MM.1S (cell line): ENCODE measurements at regions not wholly inside any gene's neighbourhood (a gene's known extent, or its start where the extent isn't known, plus 50 kb on each side); places are given as distances from the start of the nearest gene placed in this dataset.

Source experiments
- CTCF ChIP-seq: fragments of 300-600 bp; sonication (generic); IDR thresholded peaks from 2 replicates; pipeline ENCODE4 v1.5.1; 2016; ENCODE audit warnings: antibody characterized with exemption, low read length, mixed read lengths
- EZH2 ChIP-seq: fragments of 300-600 bp; sonication (generic); optimal IDR thresholded peaks from 2 replicates; pipeline ENCODE3; 2017; ENCODE audit warnings: low read depth, mild to moderate bottlenecking, antibody characterized with exemption, low read length, mixed read lengths
- EZH2phosphoT487 ChIP-seq: fragments of 300-600 bp; sonication (generic); IDR thresholded peaks from 2 replicates; pipeline ENCODE4 v1.6.1; 2018; ENCODE audit warnings: antibody characterized with exemption, low read length

GRCh38 chr18:22302144-22302543, 115.6 kb downstream of the CTAGE1 start:
- TF ChIP-seq CTCF (no peak), EZH2phosphoT487 (no peak), EZH2 (no peak)
